Gastroesophageal sphincter (tissue), 3 donors: ENCODE measurements at regions not wholly inside any gene's neighbourhood (a gene's known extent, or its start where the extent isn't known, plus 50 kb on each side); places are given as distances from the start of the nearest gene placed in this dataset.

Source experiments
- EP300 ChIP-seq: sonication (generic); formaldehyde crosslinking; IDR thresholded peaks from one replicate; pipeline ENCODE4 v1.6.1; 2017; ENCODE audit warnings: antibody characterized with exemption, mild to moderate bottlenecking
- POLR2AphosphoS5 ChIP-seq: sonication (generic); formaldehyde crosslinking; IDR thresholded peaks from one replicate; pipeline ENCODE4 v1.6.1; 2017; ENCODE audit warnings: antibody characterized with exemption
- TF ChIP-seq, protein P1 (sequence below), 4 experiments: fragments of 200-600 bp in 2 of 4; fragments of 450-650 bp in 2 of 4; sonication (generic) in 1 of 4; IDR thresholded peaks; one replicate each; pipeline ENCODE4 v1.5.1; 2017 to 2019; ENCODE audit warnings: antibody characterized with exemption in 4 of 4, mild to moderate bottlenecking in 2 of 4, moderate library complexity in 2 of 4

DNA sequence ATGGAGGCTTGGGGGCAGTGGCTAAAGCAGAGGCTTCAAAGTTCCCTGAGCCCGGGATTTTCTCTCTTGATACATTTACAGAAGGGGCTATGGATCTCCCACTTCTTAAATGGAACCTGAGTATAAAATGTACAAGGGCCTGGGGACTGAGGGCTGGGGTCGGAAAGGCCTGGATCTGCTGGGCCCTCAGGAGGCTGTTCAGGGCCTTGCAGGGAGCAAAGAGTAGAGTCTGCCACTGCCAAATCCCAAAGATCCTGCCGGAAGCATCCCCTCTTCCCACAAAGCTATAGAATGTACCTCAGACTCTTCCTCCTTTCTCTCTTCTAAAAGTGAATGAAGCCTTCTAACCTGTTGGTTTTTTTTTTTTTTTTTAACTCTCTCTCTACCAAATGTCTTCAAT is 59.8 kb upstream of the ARHGEF3 start:
- TF ChIP-seq, protein P1, sequence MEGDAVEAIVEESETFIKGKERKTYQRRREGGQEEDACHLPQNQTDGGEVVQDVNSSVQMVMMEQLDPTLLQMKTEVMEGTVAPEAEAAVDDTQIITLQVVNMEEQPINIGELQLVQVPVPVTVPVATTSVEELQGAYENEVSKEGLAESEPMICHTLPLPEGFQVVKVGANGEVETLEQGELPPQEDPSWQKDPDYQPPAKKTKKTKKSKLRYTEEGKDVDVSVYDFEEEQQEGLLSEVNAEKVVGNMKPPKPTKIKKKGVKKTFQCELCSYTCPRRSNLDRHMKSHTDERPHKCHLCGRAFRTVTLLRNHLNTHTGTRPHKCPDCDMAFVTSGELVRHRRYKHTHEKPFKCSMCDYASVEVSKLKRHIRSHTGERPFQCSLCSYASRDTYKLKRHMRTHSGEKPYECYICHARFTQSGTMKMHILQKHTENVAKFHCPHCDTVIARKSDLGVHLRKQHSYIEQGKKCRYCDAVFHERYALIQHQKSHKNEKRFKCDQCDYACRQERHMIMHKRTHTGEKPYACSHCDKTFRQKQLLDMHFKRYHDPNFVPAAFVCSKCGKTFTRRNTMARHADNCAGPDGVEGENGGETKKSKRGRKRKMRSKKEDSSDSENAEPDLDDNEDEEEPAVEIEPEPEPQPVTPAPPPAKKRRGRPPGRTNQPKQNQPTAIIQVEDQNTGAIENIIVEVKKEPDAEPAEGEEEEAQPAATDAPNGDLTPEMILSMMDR (IDR thresholded peaks at IDR 0.05) = no peak
- no peak for TF ChIP-seq POLR2AphosphoS5
- TF ChIP-seq EP300 = no peak
